ENCODE measurements at regions not wholly inside any gene's neighbourhood (a gene's known extent, or its start where the extent isn't known, plus 50 kb on each side); places are given as distances from the start of the nearest gene placed in this dataset.

GRCh38 chr16:65283181-65283651 lies 161.4 kb upstream of the CDH11 start (continued):
- TF ChIP-seq ZNF687 (CRISPR knock-in tag; IDR thresholded peaks at IDR 0.05) (no peak), HNRNPH1 (optimal IDR thresholded peaks at IDR 0.05; ENCODE audit: low read depth, low read length) (no peak), ZNF552 (CRISPR knock-in tag; IDR thresholded peaks at IDR 0.05; ENCODE audit: borderline replicate concordance) (no peak), ZSCAN22 (CRISPR knock-in tag; IDR thresholded peaks at IDR 0.05) (no peak), ARID2 (CRISPR knock-in tag; IDR thresholded peaks at IDR 0.05; ENCODE audit: borderline replicate concordance) (no peak), ETV5 (CRISPR knock-in tag; IDR thresholded peaks at IDR 0.05; ENCODE audit: borderline replicate concordance) (no peak), ZBTB14 (CRISPR knock-in tag; IDR thresholded peaks at IDR 0.05) (no peak), KAT8 (CRISPR knock-in tag; IDR thresholded peaks at IDR 0.05) (no peak), ZSCAN30 (CRISPR knock-in tag; IDR thresholded peaks at IDR 0.05) (no peak)
